Activated CD8-positive, alpha-beta memory T cell treated with anti-CD3 and anti-CD28 coated beads, Interleukin-2, amount 10 ng/mL, durations not matched to agents 7 days and 5 days (primary cell): ENCODE measurements at regions not wholly inside any gene's neighbourhood (a gene's known extent, or its start where the extent isn't known, plus 50 kb on each side); places are given as distances from the start of the nearest gene placed in this dataset.
"Not testable (repeated sequence)": the region's sequence is repeated elsewhere in the genome, so short reads cannot be mapped to it uniquely, and the experiment has no call there.

Source experiments
- ATAC-seq: fragments of 150-1000 bp; cut with Tn5 transposase; one replicate; pipeline ENCODE4 v1.10.0; 2021; ENCODE audit warnings: moderate library complexity
- CTCF ChIA-PET: fragments of 350-600 bp; sonication (Branson Sonifier 250); formaldehyde crosslinking; loops from one replicate; lab custom pipeline; 2021; ENCODE audit warnings: antibody characterized with exemption; lab: Charles Lee
- DNase-seq: peaks from one replicate; pipeline ENCODE4 v3.0.0-alpha.2; 2020
- H3K27ac Mint-ChIP-seq: one replicate; pipeline ENCODE4 v1.8.0; 2021; ENCODE audit warnings: mild to moderate bottlenecking, mixed read lengths
- H3K27me3 Mint-ChIP-seq: one replicate; pipeline ENCODE4 v1.8.0; 2021; ENCODE audit warnings: mixed read lengths
- H3K36me3 Mint-ChIP-seq: one replicate; pipeline ENCODE4 v1.8.0; 2021; ENCODE audit warnings: mild to moderate bottlenecking, mixed read lengths
- H3K4me1 Mint-ChIP-seq: one replicate; pipeline ENCODE4 v1.8.0; 2021; ENCODE audit warnings: mixed read lengths
- H3K4me3 Mint-ChIP-seq: one replicate; pipeline ENCODE4 v1.8.0; 2021; ENCODE audit warnings: mild to moderate bottlenecking, moderate library complexity, mixed read lengths
- H3K9me3 Mint-ChIP-seq: one replicate; pipeline ENCODE4 v1.8.0; 2022; ENCODE audit warnings: low read depth, mixed read lengths

GRCh38 chr13:33657274-33657673, 160.7 kb upstream of the RFC3 start:
- ATAC-seq (no peak), DNase-seq (no peak)
- no peak overlapping the region for H3K27ac Mint-ChIP-seq
- no peaks in the 10 kb centered on the region for H3K4me1 Mint-ChIP-seq
- no peak overlapping the region for H3K4me3 Mint-ChIP-seq
- H3K36me3 Mint-ChIP-seq, result peaks cover 2% of the 10 kb centered on the region
- peaks cover 2% of the 10 kb centered on the region for H3K9me3 Mint-ChIP-seq
- CTCF ChIA-PET, result no interaction called here
- peaks cover 13% of the 10 kb centered on the region for H3K27me3 Mint-ChIP-seq

- Mint-ChIP-seq H3K9me3 (peaks cover 2% of the 10 kb centered on the region), H3K4me3 (no peak overlapping the region), H3K36me3 (peaks cover 2% of the 10 kb centered on the region), H3K27ac (no peak overlapping the region), H3K4me1 (no peaks in the 10 kb centered on the region), H3K27me3 (peaks cover 6% of the 10 kb centered on the region)
- DNase-seq, result no peak
- ATAC-seq, result no peak
- CTCF ChIA-PET, result no interaction called here
Observed at GRCh38 chr13:33659466-33659865, 158.5 kb upstream of the RFC3 start.

DNA sequence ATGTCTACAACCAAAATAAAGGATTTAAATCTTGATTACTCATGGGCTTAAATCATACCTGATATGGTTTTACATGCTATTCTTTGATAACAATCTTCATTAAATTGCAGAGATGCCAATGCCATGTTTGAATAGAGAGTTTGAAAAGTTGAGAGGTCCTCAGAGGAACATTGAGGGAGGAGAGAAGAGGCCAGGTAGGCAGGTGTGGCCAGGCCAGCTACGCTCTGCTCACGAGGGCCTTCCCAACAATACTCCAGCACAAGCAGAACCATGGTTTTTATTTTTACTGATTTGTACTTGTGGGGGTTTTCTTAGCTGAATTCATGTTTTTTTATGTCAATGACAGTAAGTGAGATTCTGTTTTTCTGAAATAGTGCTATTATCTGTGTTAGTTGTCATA, 158.1 kb upstream of the RFC3 start:
- no peak for DNase-seq
- H3K4me1 Mint-ChIP-seq, result no peaks in the 10 kb centered on the region
- H3K27me3 Mint-ChIP-seq, result peaks cover 6% of the 10 kb centered on the region
- ATAC-seq, result no peak
- CTCF ChIA-PET, result no interaction called here
- H3K9me3 Mint-ChIP-seq, result peaks cover 2% of the 10 kb centered on the region
- no peak overlapping the region for H3K27ac Mint-ChIP-seq
- peaks cover 2% of the 10 kb centered on the region for H3K36me3 Mint-ChIP-seq
- H3K4me3 Mint-ChIP-seq, result no peak overlapping the region

GRCh38 chr13:33662392-33662791, 155.6 kb upstream of the RFC3 start:
- ATAC-seq (no peak), DNase-seq (no peak)
- H3K4me3 Mint-ChIP-seq, result no peak overlapping the region
- CTCF ChIA-PET, result no interaction called here
- H3K27me3 Mint-ChIP-seq, result no peaks in the 10 kb centered on the region
- peaks cover 2% of the 10 kb centered on the region for H3K36me3 Mint-ChIP-seq
- peaks cover 2% of the 10 kb centered on the region for H3K9me3 Mint-ChIP-seq
- H3K27ac Mint-ChIP-seq, result no peak overlapping the region
- H3K4me1 Mint-ChIP-seq, result peaks cover 4% of the 10 kb centered on the region

GRCh38 chr13:33665626-33666175, 152.2 kb upstream of the RFC3 start:
- CTCF ChIA-PET, result no interaction called here
- ATAC-seq, result no peak

GRCh38 chr13:33671560-33671959, 146.4 kb upstream of the RFC3 start:
- Mint-ChIP-seq H3K27me3 (no peaks in the 10 kb centered on the region), H3K4me1 (peaks cover 24% of the 10 kb centered on the region), H3K4me3 (no peak overlapping the region), H3K36me3 (peaks cover 8% of the 10 kb centered on the region), H3K27ac (no peak overlapping the region), H3K9me3 (no peaks in the 10 kb centered on the region)
- DNase-seq (no peak), ATAC-seq (no peak)
- CTCF ChIA-PET, result no interaction called here

More at GRCh38 chr13:33665626-33666175, 152.2 kb upstream of the RFC3 start:
- H3K27me3 Mint-ChIP-seq, result no peaks in the 10 kb centered on the region
- peaks cover 10% of the 10 kb centered on the region for H3K4me1 Mint-ChIP-seq
- H3K4me3 Mint-ChIP-seq, result no peak overlapping the region
- H3K36me3 Mint-ChIP-seq, result peaks cover 5% of the 10 kb centered on the region
- peaks cover 2% of the 10 kb centered on the region for H3K9me3 Mint-ChIP-seq
- no peak overlapping the region for H3K27ac Mint-ChIP-seq
- DNase-seq, result no peak

DNA sequence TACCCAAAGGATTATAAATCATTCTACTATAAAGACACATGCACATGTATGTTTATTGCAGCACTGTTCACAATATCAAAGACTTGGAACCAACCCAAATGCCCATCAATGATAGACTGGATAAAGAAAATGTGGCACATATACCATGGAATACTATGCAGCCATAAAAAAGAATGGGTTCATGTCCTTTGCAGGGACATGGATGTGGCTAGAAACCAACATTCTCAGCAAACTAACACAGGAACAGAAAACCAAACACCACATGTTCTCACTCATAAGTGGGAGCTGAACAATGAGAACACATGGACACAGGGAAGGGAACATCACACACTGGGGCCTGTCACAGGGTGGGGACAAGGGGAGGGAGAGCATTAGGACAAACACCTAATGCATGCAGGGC, 145.9 kb upstream of the RFC3 start:
- peaks cover 28% of the 10 kb centered on the region for H3K4me1 Mint-ChIP-seq
- H3K9me3 Mint-ChIP-seq, H3K36me3 Mint-ChIP-seq, ATAC-seq, H3K27me3 Mint-ChIP-seq, CTCF ChIA-PET, H3K27ac Mint-ChIP-seq, DNase-seq, H3K4me3 Mint-ChIP-seq: not testable (repeated sequence)

- Mint-ChIP-seq H3K9me3 (peaks cover under 1% of the 10 kb centered on the region), H3K27me3 (no peaks in the 10 kb centered on the region), H3K4me3 (peak overlapping the region; percentile 51), H3K27ac (peak overlapping the region; percentile 69), H3K4me1 (peaks cover 51% of the 10 kb centered on the region), H3K36me3 (peaks cover 17% of the 10 kb centered on the region)
- CTCF ChIA-PET, result interaction anchor here (1.0 kb wide), 1 partner anchor 63 kb away, joined by 3 read pairs; no protein-coding TSS in a partner anchor
- DNase-seq, result peak; percentile 64
- peak; percentile 40 for ATAC-seq
Observed at GRCh38 chr13:33676045-33676989, 141.6 kb upstream of the RFC3 start.

DNA sequence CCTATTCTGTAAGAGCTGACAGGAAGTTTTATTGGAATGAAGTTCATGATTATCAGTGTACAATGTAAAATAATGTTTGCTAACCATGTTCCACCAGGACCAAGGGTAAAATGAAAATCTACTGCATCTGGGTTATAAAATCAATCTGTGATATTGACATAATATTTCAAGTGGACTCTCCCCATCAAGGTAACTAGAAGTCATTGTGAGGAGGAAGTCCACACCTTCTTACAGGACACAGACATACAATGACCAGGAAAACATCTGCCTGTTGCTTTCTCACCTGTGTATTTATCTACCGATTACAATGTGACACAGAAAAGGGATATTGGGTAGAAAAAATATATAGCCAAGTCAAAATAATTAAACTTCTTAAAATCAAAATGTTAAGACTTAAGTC, 140.7 kb upstream of the RFC3 start:
- Mint-ChIP-seq H3K36me3 (peaks cover 16% of the 10 kb centered on the region), H3K4me3 (no peak overlapping the region), H3K27me3 (no peaks in the 10 kb centered on the region), H3K9me3 (peaks cover 3% of the 10 kb centered on the region), H3K27ac (peak overlapping the region; percentile 69), H3K4me1 (peaks cover 55% of the 10 kb centered on the region)
- CTCF ChIA-PET, result interaction anchor here (1.0 to 5.1 kb wide), 2 partner anchors 64 to 134 kb away, joined by 3 to 20 read pairs; no protein-coding TSS in a partner anchor
- no peak for DNase-seq
- no peak for ATAC-seq

DNA sequence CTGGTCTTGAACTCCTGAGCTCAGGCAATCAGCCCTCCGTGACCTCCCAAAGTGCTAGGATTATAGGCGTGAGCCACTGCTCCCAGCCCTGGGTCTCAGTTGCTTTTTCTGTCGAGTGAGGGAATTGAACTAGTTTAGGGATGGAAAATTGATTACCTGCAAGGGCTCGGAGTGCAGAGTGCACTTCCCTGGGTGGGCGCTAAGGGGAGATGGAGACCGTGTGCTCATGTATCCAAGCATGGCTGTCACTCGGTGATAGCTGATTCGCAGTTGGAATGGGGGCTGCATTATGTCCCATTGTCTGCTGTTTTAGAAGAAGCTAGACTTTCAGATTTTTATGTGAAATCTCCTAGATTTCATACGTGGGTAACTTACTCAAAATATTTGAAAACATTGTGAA, 139.9 kb upstream of the RFC3 start:
- H3K9me3 Mint-ChIP-seq, result peaks cover 3% of the 10 kb centered on the region
- H3K4me1 Mint-ChIP-seq, result peaks cover 55% of the 10 kb centered on the region
- no peak overlapping the region for H3K4me3 Mint-ChIP-seq
- peaks cover 21% of the 10 kb centered on the region for H3K36me3 Mint-ChIP-seq
- H3K27me3 Mint-ChIP-seq, result no peaks in the 10 kb centered on the region
- peak overlapping the region; percentile 100 for H3K27ac Mint-ChIP-seq
- ATAC-seq, result no peak
- DNase-seq, result no peak
- CTCF ChIA-PET, result interaction anchor here (2.7 to 5.1 kb wide), 2 partner anchors 46 to 134 kb away, joined by 11 to 20 read pairs; no protein-coding TSS in a partner anchor

DNA sequence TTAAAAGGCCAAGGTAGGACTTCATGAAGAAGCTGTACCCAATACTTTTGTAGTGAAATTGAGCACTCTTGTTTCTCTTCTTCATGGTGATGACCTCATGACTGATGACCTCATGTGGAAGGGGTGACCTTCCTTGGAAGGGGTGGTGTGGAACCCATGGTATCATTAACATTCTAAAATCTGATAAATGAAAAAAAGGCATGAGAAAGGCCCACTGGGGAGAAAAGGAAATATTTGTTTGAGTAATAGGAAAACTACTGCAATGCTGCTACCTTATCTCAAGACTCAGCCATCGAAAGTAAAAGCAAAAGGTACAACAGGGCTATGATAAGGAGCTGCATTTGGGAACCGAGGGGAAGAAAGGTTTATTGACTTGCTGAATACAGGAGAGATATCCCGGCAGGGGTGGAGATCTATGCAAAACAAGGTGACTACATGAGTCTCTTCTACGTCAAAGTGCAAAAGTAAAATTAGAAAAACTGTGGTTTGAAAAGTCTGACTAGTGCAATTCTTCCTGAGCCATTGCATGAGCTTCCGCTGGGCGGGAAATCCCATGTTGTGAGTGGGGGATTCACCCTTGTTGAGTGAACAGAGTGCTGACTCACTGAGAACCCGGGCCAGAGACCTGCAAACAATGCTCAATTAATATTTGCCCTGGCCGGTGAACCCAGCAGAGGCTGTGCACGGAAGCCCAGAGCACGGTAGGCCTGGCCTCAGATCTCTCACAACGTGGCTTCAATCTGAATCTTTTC, 138.9 kb upstream of the RFC3 start:
- Mint-ChIP-seq H3K27ac (peak overlapping the region; percentile 100), H3K4me3 (peak overlapping the region; percentile 88), H3K27me3 (no peaks in the 10 kb centered on the region), H3K36me3 (peaks cover 25% of the 10 kb centered on the region), H3K9me3 (peaks cover 3% of the 10 kb centered on the region), H3K4me1 (peaks cover 55% of the 10 kb centered on the region)
- CTCF ChIA-PET, result interaction anchor here (0.8 to 5.1 kb wide), 3 partner anchors 9 to 135 kb away, joined by 4 to 20 read pairs (median 11); no protein-coding TSS in a partner anchor
- peak; percentile 87 for ATAC-seq
- DNase-seq, result peak; percentile 89

- no peaks in the 10 kb centered on the region for H3K27me3 Mint-ChIP-seq
- H3K27ac Mint-ChIP-seq, result peak overlapping the region; percentile 100
- H3K9me3 Mint-ChIP-seq, result peaks cover 3% of the 10 kb centered on the region
- no peak for DNase-seq
- peak overlapping the region; percentile 88 for H3K4me3 Mint-ChIP-seq
- peaks cover 55% of the 10 kb centered on the region for H3K4me1 Mint-ChIP-seq
- H3K36me3 Mint-ChIP-seq, result peaks cover 25% of the 10 kb centered on the region
- CTCF ChIA-PET, result interaction anchor here (0.8 to 5.1 kb wide), 3 partner anchors 38 to 136 kb away, joined by 3 to 20 read pairs (median 11); no protein-coding TSS in a partner anchor
- no peak for ATAC-seq
Observed at GRCh38 chr13:33679658-33680012, 138.3 kb upstream of the RFC3 start.

- H3K27ac Mint-ChIP-seq, result no peak overlapping the region
- H3K27me3 Mint-ChIP-seq, result no peaks in the 10 kb centered on the region
- CTCF ChIA-PET, result interaction anchor here (5.1 kb wide), 1 partner anchor 138 kb away, joined by 20 read pairs; no protein-coding TSS in a partner anchor
- peaks cover 3% of the 10 kb centered on the region for H3K9me3 Mint-ChIP-seq
- H3K4me1 Mint-ChIP-seq, result peaks cover 36% of the 10 kb centered on the region
- DNase-seq (no peak), ATAC-seq (no peak)
- H3K36me3 Mint-ChIP-seq, result peaks cover 25% of the 10 kb centered on the region
- no peak overlapping the region for H3K4me3 Mint-ChIP-seq
Observed at GRCh38 chr13:33682020-33682564, 135.9 kb upstream of the RFC3 start.
